SW480 (cell line): ENCODE measurements at regions not wholly inside any gene's neighbourhood (a gene's known extent, or its start where the extent isn't known, plus 50 kb on each side); places are given as distances from the start of the nearest gene placed in this dataset.
"Not testable (repeated sequence)": the region's sequence is repeated elsewhere in the genome, so short reads cannot be mapped to it uniquely, and the experiment has no call there.

Experiments used
- DNase-seq: peaks from one replicate; pipeline ENCODE4 v3.0.0-alpha.2; 2016; ENCODE audit warnings: low spot score

DNA sequence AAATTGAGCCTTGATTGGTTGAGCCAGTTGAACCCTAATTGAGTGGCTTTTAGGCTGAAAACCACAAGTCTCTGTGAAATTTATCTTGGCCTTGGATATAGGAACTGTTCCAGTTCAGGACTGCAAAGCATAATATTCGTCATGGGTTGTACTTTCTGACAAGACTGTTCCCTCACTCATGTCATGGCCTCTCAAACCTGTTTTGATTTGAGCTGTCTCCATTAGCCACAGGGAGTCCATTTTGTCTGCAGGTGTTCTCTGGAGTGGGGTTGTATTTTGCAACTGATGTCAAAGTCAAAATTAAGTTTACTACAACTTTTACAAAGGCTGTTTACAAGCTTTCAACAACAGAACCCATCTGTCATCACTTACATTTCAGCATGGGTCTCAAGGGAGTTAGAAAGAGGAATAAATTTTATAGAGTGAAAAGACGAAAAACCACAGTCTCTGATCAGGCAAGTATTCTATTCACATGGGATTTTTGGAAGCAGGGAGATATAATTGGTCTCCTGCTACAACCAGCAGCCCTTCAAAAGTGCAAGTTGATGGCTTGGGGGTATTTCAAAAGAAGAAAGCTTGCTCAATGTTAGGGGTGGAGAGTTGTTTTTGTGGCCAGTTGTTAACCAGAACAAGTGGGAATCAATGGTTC lies 1716.3 kb downstream of the C4orf33 start:
- DNase-seq: no peak

DNA sequence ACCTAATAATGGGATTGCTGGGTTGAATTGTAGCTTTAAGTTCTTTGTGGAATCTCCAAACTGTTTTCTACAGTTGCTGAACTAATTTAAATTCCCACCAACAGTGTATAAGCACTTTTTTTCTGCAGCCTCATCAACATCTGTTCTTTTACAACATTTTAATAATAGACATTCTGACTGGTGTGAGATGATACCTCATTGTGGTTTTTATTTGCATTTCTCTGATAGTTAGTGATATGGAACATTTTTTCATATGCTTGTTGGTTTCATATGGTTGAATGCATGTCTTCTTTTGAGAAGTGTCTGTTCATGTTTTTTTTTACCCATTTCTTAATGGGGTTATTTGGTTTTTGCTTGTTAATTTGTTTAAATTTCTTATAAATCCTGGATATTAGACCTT lies 1718.9 kb downstream of the C4orf33 start:
- no peak for DNase-seq

DNA sequence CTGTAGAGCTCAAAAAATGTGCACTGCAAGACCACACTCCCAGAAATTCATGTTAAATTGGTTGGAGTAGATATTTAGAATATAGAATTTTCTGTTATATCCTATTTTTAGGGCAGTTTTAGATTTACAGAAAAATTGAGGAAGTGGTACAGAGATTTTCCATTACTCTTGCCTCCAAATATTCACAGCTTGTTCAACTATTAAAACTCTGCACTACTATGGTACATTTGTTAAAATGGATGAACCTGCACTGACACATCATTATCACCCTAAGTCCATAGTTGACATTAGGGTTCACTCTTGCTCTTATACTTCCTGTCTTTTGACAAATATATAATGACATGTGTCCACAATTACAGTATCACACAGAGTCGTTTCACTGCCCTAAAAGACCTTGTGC lies 1724.5 kb downstream of the C4orf33 start:
- DNase-seq: no peak

DNA sequence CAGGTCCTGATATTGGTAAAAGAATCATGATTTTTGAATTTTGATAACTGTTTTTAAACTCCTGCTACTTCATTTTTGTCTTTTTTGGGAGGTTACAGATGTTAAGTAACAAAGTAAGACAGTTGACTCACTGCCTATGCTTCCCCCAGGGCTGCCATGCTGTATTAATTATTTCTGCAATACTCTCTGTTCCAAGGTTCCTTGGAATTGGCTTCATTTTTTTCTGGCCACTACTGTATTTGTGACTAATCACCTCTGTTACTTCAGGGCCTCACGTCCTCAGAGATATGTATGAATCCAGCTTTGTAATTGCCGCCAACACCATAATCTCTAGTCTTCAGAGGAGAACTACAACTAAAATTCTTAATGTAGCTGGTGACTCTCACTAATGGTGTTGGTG lies 1729.3 kb downstream of the C4orf33 start:
- no peak for DNase-seq

DNA sequence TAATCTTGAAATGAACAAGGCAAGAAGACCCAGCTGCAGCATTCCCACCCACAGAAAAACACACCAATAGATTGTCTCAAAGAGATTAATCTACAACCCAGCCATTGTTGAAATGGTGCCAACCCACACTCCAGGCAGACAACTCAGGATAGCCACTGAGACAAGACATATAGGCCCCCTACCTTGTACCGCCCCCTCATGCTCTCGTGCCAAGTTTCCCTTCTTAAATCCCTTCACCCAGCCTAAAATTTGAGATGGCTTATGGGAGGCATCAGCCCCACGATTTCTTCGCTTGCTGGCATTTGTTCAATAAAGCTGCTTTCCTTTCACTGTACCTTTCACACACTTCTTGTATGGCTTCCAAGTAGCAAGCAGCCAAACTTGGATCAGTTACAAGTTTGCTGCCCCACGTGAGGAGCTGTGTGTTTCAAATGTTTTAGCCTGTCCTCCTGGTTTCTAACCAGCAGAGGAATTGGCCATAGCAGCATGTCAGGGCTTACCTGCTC lies 1754.1 kb downstream of the C4orf33 start:
- DNase-seq: no peak

DNA sequence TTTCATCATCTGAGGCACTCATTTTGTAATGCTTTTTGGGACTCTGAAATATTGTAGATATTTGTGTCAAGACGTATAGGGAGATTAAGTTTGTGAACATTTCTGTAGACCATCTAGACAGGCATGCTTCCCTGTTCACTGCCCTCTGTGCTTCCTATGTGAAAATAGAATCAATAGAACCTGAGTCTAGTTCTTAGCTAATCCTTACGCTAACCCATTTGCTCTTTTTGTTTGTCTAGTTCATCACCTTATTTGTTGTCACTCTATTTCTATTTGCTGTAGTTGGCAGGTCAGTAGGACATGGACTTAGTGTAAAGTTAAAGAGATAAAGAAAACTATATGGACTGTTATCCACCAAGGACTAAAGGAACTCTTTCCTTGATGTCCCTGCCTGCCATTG lies 1755.2 kb downstream of the C4orf33 start:
- DNase-seq: no peak

DNA sequence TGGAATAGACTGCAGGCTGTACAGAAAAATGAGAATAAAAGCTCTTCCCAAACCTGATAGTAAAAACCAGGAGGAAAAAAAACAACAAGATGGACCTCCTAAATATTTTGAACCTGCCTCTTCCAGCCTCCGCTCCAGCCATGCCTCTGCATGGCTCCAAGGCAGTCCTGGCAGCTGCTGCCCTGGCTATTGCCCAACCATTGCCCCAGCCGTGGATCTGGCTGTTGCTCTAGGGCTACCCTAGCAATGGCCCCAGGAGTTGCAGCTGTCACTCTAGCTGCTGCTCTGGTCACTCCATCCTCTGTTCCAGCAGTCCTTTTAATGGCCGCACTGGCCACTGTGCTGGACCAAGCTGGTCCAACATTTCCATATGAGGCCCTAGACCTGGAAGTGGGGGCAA lies 1756.0 kb downstream of the C4orf33 start:
- no peak for DNase-seq

DNA sequence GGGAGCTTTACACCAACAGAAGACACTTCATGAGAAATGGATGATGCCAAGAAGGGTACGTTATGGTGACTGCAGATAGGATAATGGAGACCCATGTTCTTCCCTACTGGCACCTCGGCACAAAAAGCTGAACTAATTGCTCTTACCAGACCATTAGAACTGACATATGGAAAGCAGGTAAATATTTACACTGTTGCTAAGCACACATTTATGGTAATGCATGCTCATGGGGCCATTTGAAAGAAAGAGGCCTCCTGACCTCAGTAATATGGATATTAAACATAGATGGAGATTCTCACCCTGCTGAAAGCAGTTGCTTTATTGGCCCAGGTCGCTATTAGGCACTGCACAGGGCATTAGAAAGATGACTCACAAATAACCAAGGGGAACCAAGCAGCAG lies 1759.6 kb downstream of the C4orf33 start:
- DNase-seq: no peak

DNA sequence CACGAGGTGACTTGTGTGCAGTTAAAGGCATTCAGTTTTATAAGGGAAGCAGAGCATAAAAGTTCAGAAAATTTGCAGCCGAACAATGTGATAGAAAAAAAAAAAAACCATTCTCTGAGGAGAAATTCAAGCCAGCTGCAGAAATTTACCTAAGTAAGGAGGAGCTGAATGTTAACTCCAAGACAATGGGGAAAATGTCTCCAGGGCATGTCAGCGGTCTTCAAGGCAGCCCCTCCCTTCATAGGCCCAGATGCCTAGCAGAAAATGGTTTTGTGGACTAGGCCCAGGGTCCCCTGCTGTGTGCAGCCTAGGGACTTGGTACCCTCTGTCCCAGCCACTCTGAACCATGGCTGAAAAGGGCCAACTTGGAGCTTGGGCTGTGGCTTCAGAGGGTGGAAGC lies 1764.0 kb downstream of the C4orf33 start:
- no peak for DNase-seq

DNA sequence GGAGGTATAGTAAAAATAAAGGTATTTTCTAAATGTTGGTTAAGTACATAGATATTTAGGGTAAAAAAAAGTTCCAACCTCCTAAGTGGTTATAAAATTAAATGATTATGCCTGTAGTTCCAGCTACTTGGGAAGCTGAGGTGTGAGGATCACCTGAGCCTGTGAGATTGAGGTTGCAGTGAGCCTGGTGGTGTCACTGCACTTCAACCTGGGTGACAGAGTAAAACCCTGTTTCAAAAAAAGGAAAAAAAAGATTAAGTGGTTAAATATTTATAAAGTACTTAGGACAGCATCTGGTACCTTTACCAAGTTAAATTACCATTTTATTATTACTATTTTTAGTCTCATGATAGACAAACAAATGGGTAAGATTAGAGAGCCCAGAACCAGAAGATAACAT lies 1801.0 kb downstream of the C4orf33 start:
- DNase-seq: no peak

DNA sequence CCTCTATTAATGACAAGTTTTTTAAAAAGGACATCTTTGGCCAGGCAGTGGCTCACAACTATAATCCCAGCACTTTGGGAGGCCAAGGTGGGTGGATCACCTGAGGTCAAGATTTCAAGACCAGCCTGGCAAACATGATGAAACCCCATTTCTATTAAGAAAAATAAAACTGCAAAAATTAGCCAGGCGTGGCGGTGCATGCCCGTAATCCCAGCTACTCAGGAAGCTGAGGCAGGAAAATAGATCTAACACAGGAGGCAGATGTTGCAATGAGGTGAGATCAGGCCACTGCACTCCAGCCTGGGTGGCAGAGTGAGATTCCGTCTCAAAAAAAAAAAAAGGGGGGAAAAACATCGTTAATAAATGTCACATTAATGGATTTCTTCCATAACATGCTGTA lies 1805.4 kb downstream of the C4orf33 start:
- DNase-seq: no peak

DNA sequence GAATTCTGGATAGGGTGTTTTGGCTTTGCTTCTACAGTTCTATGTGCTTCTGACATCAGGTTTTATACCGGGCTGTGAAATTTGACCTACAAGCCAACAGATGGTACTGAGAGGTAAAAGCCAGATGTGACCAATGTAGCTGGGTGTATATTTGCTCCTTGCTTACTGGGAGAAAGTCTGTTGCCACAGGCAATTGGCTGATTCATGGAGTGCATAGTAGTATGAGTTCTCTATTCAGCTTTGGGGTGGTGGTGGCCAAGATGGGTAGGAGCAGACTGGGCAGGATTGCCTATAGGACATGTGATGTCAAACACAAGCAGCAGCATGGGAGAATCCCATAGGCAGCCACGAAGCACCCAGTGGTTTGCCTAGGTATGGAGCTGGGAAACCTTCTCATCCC lies 1827.0 kb downstream of the C4orf33 start:
- DNase-seq: no peak

DNA sequence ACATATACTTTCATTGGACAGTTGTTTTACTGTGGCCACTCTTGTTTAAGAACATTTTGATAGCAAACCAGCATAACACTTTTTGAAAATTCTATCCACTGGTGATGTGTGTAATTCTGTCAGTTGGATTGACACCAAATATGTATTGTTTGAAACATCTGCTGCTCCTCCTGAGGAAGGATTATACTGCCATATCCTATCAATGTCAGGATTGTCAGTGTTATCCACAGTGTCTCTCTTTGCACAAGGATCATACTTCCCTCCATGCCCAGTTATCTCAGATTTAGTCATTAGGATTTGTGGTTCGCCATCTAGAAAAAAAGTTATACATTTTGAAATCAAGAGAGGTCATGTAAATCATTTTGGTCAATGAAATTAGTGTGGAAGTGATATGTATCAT lies 1859.6 kb downstream of the C4orf33 start:
- no peak for DNase-seq

DNA sequence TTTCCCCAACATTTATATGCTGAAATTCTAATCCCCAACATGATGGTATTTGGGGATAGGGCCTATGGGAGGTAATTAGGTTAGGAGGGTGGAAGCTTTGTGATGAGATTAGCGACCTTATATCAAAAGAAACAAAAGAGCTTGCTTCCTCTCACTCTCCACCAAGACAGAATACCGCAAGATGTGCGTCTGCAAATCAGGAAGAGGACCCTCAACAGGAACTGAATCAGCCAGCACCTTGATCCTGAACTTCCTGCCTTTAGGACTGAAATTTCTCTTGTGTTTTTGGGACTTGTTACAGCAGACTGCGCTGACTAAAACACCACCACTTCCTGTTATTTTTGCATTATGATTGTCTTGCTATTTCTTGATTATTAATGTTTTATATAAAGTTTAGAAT lies 1889.4 kb downstream of the C4orf33 start:
- DNase-seq: no peak

DNA sequence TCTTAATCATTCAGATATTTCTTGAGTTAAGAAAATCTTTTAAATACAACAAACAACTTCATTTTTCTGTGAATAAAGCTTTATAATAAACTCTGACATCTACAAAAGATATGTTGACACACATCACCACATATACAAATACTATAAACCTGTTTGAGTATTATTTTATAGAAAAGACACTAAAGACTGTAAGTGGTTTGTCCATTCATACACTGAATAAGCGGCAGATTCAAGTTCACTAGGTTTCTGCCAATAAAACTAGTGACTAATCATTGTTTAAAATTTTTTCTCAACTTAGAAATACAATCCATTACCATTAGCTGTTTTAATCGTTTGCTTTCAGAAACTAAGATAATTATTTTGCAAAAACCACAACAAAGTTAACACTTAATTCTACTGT lies 1900.0 kb downstream of the C4orf33 start:
- no peak for DNase-seq

DNA sequence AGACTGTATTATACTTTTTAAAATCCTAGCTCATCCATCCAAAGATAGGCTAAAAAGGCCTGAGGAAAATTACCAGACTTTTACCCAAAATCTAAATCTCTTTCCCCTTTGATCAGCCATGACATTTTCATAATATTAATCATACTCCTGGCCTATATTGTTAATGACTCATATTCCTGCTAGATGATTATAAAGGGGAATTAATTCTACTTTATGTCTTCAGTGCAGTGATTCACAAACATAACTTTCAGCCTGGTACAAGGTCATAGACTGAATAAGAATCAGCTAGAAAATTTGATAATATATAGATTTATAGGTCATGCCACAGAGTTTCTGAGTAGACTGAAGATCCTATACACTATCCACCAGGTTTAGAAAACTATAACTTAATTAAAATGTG lies 1905.4 kb downstream of the C4orf33 start:
- DNase-seq: no peak

DNA sequence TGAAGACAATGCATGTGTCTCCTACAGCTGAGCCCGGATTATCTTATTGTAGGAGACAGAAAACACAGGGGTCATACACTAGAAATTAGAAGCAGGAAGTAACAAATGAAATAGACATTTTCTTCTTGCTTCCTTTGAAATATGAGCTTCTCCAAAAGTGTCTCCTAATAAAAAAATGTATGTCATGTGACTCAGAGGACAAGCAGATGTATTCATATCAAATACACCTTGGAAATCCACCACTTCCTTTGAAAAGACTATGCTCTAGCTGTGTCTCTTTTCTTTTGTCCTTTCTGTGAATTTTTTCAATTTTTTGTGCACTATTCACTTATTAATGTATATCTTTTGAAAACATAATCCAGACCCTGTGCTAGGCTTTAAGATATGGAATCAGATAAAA lies 1906.2 kb downstream of the C4orf33 start:
- DNase-seq: no peak

DNA sequence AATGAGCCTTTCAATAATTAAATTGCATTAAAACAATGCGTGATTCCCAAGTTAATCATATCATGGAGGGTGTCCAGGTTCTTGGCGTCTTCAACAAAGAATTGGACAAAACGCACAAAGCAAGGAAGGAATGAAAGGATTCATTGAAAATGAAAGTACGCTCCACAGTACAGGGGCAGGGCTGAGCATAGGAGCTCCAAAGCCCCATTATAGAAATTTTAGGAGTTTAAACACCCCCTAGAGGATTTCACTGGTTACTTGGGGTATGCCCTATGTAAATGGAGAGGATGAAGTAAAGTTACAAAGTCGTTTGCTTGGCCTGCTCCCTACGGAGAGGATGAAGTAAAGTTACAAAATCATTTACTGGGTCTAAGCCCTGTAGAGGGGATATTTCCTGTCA lies 1910.4 kb downstream of the C4orf33 start:
- DNase-seq: no peak

DNA sequence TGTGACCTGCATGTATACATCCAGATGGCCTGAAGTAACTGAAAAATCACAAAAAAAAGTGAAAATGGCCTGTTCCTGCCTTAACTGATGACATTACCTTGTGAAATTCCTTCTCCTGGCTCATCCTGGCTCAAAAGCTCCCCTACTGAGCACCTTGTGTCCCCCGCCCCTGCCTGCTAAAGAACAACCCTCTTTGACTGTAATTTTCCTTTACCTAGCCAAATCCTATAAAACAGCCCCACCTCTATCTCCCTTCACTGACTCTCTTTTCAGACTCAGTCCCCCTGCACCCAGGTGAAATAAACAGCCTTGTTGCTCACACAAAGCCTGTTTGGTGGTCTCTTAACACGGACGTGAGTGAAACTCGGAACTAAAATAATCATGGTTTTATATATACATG lies 1916.0 kb downstream of the C4orf33 start:
- not testable (repeated sequence) for DNase-seq

DNA sequence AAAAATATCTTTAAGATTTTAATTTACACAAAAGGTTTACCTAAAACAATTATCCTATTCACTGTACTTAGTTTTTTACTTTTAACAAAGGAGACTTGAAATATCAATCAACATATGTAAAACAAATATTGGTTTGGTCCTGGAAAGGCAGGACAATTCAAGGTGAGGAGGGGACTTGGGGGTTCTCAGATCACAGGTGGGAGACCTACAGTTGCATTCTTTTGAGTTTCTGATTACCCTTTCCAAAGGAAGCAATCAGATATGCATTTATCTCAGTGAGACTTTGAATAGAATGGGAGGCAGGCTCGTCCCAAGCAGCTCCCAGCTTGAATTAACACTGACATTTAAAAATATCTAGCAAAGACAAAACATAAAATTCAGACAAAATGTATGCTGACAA lies 1917.3 kb downstream of the C4orf33 start:
- no peak for DNase-seq

DNA sequence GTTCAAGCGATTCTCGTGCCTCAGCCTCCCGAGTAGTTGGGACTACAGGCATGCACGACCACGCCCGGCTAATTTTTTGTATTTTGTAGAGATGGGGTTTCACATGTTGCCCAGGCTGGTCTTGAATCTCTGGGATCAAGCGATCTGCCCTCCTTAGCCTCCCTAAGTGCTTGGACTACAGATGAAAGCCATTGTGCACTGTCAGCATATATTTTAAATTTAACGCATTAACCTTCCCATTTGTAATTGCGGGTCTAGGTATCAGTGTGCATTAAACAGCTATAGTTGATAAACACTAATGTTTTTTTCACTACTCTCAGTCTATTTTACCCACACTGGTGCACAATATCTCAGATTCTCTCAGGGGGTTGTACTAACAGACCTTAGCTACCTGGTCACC lies 1930.8 kb downstream of the C4orf33 start:
- no peak for DNase-seq

DNA sequence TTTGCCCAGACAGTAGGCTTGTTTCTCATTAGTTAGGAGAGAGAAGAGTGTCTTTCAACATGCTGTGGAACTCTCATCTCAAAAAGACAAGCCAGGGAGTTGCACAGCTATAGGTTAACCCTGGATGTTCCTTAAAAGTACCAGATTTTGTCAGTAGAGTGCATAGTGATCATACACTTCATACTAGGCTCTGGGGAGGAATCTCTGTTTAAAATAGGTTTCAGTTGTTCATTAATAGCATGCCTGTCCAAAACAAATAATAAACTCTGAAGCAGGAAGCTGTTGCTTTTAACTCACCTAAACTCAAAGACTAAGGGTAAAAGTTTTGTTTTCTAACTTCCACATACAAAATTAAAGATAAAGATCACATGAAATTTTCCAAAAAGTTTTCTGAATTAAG lies 1948.4 kb downstream of the C4orf33 start:
- no peak for DNase-seq

DNA sequence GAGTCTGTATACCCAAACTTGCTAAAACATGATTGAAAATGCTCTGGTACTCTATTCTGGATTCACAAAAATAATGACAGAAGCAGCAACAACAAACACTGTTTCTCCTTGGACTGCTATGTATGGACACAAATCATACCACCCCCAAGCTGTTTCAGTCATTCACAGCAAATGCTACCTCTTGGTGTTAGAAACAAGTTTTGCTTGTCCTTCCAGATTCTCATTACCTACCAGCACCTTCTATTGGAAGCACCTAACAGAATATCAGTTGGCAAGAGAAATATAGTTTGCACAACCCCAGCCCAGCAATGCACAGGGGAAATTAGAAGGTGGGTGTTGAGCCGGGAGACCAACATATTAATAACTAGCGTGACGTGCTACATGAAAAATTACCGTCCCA lies 1950.9 kb downstream of the C4orf33 start:
- DNase-seq: no peak

DNA sequence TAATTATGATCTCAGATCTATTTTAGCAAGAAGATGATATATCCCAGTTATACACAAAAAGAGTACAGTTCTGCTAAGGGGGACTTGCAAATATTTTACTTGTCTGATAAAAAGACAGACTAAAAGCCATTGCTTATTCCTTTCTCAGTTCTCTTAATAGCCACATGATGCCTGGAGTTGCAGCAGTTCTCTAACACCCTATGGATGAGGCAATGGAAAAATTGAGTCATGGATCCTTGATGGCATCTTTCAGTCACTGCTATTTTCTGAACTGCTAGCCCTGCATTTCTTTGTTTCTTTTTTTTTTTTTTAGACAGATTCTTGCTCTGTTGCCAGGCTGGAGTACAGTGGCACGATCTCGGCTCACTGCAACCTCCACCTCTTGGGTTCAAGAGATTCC lies 1956.7 kb downstream of the C4orf33 start:
- no peak for DNase-seq
